LNCAP (cell line): ENCODE measurements at regions not wholly inside any gene's neighbourhood (a gene's known extent, or its start where the extent isn't known, plus 50 kb on each side); places are given as distances from the start of the nearest gene placed in this dataset.

Source experiments
- TF ChIP-seq, protein P1 (sequence below): fragments of 450-650 bp; IDR thresholded peaks from 2 replicates; pipeline ENCODE4 v1.5.1; 2017; ENCODE audit warnings: mild to moderate bottlenecking

- TF ChIP-seq, protein P1, sequence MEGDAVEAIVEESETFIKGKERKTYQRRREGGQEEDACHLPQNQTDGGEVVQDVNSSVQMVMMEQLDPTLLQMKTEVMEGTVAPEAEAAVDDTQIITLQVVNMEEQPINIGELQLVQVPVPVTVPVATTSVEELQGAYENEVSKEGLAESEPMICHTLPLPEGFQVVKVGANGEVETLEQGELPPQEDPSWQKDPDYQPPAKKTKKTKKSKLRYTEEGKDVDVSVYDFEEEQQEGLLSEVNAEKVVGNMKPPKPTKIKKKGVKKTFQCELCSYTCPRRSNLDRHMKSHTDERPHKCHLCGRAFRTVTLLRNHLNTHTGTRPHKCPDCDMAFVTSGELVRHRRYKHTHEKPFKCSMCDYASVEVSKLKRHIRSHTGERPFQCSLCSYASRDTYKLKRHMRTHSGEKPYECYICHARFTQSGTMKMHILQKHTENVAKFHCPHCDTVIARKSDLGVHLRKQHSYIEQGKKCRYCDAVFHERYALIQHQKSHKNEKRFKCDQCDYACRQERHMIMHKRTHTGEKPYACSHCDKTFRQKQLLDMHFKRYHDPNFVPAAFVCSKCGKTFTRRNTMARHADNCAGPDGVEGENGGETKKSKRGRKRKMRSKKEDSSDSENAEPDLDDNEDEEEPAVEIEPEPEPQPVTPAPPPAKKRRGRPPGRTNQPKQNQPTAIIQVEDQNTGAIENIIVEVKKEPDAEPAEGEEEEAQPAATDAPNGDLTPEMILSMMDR: no peak
Observed at GRCh38 chr1:29398431-29398830, 162.1 kb downstream of the PTPRU start.

DNA sequence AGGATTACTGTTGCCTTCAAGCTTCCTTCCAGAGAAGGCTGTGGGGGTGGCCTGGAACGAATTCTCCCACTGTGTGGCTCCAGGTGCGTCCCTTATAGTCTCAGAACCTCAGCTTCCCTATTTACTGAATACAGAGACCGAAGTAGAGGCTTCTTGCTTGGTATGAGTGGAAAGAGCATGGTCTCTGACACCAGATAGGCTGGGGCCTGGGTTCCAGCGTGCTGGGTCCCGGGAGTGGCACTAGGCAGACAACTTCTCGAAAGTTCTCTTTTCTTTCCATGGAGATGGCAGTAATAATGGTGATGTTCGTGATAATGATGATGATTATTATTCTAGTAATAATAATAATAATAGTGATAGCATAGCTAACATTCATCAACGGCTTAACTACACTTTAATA lies 161.7 kb downstream of the PTPRU start:
- TF ChIP-seq, protein P1: no peak

- TF ChIP-seq, protein P1: no peak
Observed at GRCh38 chr1:29397256-29397590, 160.9 kb downstream of the PTPRU start.

GRCh38 chr1:29396438-29397255 lies 160.3 kb downstream of the PTPRU start:
- TF ChIP-seq, protein P1: no peak

DNA sequence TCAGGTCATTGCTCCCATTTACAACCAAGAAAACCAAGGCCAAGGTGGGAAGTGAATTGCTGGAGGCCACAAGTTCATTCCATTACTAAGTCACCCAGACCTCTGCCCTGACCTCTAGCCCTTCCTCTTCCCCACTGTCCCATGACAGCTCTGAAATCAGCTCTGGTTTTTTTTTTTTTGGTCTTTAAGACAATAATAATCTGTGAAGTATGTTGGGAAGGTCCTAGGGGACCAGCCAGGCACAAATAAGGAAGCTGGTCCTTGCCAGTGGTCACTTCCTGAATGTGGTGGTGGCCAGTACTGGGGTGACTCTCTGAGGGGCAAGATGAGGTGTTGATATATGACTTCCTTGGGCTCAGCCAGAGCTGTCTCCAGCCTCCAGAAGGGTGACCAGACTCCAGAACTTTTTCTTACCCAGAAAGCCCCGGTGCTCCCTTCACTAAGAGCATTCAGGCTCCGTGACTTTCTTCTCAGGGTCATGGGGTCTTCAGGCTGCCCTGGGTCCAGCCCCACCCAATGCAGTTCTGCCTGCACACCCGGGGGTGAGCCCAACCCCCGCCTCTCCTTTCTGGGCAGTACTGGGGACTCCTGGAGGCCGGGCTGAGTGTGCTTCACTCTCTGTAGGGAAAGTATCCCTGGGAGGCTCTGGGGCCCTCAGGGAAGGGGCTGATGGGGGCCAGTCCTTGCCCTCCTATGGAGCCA lies 159.6 kb downstream of the PTPRU start:
- TF ChIP-seq, protein P1: no peak

- TF ChIP-seq, protein P1: no peak
Observed at GRCh38 chr1:29394521-29395225, 158.4 kb downstream of the PTPRU start.

DNA sequence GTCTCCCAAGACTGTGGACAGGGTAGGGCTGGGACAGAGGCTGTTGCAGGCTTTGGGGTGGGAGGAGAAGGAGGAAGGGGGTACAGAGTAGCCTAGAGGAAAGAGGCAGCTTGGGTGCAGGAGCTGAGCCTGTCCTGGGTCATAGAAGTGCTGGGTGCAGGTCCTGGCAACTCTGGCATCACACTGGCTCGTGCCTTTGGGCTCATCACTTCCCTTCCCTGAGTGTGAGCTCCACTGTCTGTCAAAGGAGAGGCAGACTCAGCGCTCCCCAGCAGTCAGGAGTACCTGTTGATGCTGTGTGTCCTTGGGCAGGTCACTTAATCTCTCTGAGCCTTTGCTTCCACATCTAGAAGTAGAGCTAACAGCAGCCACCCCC lies 157.1 kb downstream of the PTPRU start:
- TF ChIP-seq, protein P1: no peak
